C4-2B (cell line): ENCODE measurements at regions not wholly inside any gene's neighbourhood (a gene's known extent, or its start where the extent isn't known, plus 50 kb on each side); places are given as distances from the start of the nearest gene placed in this dataset.

ENCODE experiments used
- H3K27ac ChIP-seq: fragments of 450-650 bp; 2 replicates; pipeline ENCODE4 v1.5.1; 2017
- ZFX ChIP-seq: fragments of 450-650 bp; IDR thresholded peaks from 2 replicates; pipeline ENCODE4 v1.6.1; 2017
- TF ChIP-seq, protein P1 (sequence below): fragments of 450-650 bp; conservative IDR thresholded peaks from 2 replicates; pipeline ENCODE4 v1.5.1; 2017; ENCODE audit warnings: mild to moderate bottlenecking

DNA sequence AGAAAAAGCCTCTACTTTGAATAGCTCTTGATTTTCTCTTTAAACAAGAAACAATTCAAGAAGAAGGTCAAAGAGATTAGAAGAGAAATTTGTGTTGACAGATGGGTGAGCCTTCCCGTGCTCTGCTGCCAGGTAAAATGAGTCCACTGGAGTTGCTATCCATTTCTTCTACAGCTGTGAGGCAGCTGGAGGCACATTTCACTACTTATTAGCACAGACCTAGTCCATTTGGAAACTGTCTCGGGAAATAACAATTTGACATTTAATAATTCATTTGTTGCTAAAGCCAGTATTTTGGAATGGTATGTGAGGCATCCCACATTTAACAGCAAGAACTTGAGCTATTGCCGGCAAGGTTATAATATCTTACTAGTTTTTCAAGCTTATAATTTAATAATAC lies 396.8 kb upstream of the GRIA3 start:
- no peak for TF ChIP-seq ZFX
- TF ChIP-seq, protein P1, sequence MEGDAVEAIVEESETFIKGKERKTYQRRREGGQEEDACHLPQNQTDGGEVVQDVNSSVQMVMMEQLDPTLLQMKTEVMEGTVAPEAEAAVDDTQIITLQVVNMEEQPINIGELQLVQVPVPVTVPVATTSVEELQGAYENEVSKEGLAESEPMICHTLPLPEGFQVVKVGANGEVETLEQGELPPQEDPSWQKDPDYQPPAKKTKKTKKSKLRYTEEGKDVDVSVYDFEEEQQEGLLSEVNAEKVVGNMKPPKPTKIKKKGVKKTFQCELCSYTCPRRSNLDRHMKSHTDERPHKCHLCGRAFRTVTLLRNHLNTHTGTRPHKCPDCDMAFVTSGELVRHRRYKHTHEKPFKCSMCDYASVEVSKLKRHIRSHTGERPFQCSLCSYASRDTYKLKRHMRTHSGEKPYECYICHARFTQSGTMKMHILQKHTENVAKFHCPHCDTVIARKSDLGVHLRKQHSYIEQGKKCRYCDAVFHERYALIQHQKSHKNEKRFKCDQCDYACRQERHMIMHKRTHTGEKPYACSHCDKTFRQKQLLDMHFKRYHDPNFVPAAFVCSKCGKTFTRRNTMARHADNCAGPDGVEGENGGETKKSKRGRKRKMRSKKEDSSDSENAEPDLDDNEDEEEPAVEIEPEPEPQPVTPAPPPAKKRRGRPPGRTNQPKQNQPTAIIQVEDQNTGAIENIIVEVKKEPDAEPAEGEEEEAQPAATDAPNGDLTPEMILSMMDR: no peak
- H3K27ac ChIP-seq: no peak overlapping the region

DNA sequence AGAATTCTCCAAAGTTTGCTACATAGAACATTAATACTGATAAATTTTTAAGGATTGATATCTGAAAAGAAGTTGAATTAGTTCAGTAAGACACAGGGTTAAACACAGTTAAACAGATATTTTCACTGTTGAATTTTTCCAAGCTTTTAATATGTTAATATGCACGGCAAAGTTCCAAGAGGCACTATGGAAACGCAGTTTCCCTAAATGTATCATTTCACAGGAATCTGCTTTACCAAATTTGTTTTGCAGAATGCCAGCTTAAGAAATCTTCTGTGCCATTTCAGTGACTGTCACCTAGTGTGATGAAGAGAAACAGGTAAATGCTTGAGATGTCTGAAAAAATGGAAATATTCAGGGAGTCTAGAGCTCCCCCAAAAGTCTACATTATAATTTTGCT lies 395.9 kb upstream of the GRIA3 start:
- H3K27ac ChIP-seq: no peak overlapping the region
- TF ChIP-seq, protein P1: no peak
- TF ChIP-seq ZFX: no peak

DNA sequence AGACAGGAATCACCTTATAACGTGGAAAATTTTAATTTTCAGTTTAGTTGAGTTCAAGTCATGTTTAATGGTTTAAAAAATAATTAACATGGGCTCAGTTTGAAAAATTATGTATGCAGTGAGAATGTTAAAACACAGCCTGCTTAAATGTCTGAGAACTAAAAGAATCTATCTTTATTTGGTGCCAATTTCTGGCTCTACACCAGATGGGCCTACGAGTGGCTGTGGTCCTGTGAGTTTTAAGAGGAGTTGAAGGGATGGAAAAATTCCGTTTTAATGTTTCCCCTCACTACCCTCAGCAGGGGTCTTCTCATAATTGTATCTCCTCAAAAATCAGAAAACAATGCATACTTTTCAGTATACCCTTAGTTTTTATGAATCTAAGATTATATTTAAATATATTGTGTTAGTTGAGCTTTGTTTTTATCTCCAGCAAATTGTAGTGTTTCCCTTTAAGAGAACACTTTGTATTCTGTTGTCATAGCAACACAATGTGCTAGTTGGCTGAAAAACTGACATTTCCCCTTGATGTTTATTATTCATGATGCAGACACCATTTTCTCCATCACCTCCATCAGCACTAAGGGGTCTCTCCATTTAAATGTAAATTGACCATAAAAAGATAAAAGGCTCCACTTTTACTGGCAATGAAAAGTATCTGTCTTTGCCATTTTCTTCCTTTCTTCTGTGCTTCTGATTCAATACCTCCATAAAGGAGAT lies 393.5 kb upstream of the GRIA3 start:
- TF ChIP-seq, protein P1: no peak
- no peak for TF ChIP-seq ZFX
- no peak overlapping the region for H3K27ac ChIP-seq

DNA sequence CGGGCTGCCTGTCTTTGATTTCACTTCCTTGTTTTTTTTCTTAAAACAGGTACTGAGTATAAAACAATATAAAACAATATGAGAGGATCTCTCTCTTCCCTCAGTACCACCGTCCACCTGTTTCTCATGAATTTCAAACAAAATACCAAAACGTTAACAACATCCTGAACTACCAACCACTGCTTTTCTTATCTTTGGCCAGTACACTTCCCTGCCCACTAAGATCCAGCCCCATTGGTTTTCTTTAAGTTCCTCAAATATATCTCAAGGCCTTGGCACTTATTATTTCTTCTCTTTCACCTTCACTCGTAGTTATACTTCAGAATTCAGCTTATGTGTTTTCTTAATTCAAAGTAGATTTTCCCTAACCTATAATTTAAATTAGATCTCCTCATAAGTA lies 370.2 kb upstream of the GRIA3 start:
- no peak overlapping the region for H3K27ac ChIP-seq
- no peak for TF ChIP-seq ZFX
- TF ChIP-seq, protein P1: no peak

DNA sequence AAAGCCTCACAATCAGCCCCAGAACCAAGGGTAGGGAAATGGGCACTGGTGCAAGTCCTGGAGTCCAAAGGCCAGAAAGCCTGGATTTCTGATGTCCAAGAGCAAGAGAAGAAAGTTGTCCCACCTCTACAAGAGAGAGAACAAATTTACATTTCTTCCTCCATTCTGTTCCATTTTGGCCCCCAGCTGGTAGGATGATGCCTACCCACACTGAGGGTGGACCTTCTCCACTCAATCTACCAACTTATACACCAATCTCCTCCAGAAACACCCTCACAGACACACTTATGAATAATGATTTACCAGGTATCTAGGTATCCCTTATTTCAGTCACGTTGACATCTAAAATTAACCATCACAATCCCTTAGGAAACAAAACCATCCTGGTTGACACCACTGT lies 367.8 kb upstream of the GRIA3 start:
- TF ChIP-seq, protein P1: no peak
- no peak for TF ChIP-seq ZFX
- H3K27ac ChIP-seq: no peak overlapping the region

DNA sequence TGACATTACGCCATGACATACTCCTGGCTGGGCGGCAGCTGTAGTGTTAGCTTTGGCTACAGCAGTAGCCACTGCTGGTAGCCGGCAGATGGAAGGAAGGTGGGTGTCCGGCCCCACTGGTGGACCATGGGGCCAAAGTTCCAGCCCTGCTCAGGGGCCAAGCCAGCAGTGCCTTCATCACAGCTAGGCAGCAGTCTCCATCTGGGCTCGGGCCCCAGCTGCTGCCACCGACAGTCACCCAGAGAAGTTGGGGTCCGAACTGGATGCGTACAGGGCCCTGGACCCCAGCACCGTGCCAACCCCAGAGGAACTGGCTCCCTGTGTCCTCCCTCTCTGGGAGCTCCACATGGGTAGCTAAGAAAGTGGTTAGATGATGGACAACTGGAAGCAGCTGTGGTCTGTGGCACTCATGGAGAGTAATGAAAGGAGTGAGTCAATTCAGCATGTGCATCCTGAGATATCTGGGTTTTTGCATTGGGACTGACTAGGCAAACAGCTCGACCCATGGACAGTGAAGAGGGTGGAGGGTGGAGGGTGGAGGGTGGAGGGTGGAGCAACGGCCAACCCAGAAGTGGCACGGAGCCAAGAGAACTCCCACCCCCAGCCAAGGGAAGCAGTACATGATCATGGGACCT lies 366.6 kb upstream of the GRIA3 start:
- TF ChIP-seq, protein P1: no peak
- TF ChIP-seq ZFX: no peak
- no peak overlapping the region for H3K27ac ChIP-seq

DNA sequence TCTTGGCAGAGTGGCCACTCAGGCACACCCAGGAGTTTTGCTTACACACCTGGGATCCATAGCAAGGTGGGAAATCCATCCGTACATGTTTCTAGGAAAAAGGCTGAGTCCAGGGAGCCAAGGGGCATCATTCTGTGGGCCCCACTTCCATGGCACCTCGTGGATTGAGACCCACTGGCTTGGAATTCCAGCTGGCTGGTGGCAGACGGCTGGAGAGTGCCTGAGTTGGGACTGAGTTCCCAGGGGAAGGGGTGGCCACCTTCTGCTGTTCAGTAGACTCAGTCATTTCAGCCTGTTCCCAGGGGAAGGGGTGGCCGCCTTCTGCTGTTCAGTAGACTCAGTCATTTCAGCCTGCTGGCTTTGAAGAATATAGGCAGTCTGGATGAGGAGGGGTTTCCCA lies 366.0 kb upstream of the GRIA3 start:
- no peak for TF ChIP-seq ZFX
- TF ChIP-seq, protein P1: no peak
- no peak overlapping the region for H3K27ac ChIP-seq
